Central memory CD4-positive, alpha-beta T cell (primary cell): ENCODE measurements at regions not wholly inside any gene's neighbourhood (a gene's known extent, or its start where the extent isn't known, plus 50 kb on each side); places are given as distances from the start of the nearest gene placed in this dataset.

ENCODE experiments used
- DNase-seq: peaks from one replicate; pipeline ENCODE4 v3.0.0; 2022

DNA sequence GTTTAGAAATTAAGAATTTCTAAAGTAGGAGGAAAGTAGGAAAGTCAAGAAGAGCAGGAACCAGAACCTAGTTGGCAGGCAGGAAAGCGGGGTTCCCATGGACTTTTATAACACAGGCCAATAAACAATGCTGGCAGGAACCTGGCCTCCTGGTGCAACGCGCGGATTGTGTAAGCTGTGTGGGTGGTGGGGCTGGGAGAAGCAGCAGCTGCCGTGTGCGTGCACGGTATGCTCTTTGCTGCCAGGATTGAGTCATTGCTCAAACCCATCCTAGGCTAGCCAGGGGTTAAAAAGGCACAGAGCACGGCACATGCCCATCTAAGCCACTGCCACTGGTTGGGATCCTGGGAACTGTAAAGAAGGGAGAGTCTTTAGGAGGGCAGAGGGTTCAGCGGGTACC, 209.9 kb upstream of the RGMA start:
- DNase-seq, result no peak

DNA sequence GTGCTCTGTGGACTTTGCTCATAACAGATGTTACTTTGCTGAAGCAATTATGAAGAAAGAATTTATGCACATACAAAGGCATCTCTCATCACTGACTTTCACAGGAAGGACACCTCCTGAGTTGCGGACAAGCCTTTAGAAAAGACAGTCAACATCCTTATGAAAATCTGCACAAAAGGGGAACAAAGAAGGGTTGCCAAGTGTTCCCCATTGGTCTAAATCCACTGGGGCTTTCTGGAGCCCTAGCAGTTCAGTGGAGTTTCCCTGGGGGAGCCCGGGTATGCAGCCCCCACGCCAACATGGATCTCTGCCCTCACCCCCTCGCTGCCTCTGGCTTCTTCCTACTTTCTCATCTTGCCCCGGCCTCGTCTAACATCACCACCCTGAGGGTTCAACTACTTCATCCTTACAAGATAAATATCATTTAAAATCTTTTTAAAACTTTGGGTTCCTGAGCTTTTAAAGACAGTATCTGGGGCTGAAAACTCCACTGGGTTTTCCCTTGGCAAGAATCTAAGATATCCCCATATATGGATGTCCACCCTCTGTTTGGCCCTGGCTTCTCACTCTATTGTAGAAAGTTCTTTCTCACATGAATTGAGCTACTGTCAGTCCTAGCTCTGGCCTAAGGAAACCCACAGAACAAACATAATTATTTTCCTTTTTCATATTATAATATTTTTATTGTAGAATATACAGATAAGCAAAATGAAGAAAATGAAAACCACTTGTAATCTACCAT, 207.9 kb upstream of the RGMA start:
- DNase-seq, result no peak

DNA sequence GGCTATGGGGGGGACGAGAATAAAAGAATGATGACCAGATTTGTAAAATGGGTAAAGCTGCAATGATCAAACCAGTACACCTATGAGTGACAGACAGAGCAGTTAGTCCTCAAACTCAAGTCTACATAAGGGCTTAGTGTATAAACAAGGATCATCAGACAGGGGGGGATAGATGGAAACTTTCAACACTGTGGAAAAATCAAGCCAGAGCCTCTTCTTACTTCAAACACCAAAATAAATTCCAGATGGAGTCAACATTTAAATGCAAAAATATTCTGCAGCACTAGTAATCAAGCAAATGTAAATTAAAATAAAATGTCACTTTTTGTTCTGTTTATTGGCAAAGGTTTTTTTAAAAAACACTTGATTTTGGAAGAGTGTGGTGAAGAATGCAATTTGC, 205.9 kb upstream of the RGMA start:
- DNase-seq, result no peak

DNA sequence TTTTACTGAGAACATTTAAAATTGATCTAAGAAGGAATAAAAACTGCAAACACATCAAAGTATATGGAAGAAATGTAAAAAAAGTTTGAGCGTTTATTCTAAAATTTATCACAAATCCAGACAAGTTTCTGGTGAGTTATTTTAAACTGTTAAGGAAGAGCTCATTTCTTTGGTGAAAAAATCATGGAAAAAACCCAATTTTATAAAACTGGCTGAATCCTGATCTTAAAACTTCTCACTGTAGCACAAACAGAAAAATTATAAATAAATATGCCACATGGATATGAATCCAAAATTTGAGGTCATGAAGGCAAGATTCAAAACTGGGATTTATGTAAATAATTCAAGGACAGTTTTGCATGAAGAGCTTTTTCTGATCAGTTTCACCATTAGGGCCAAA, 205.1 kb upstream of the RGMA start:
- DNase-seq, result no peak

DNA sequence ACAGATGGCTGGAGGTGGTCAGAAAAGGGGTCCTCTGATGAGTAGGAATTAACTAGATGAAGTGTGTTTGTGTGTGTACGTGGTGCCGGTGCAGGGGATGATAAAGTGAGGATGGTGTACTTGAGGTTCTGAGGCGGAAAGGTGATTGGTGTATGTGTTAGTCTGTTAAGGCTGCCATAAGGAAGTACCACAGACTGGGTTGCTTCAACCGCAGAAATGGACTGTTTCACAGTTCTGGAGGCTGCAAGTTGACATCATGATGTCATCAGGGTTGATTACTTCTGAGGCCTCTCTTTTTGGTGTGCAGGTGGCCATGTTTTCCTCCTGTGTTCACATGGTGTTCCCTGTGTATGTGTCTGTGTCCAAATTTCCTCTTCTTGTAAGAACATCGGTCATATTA, 202.4 kb upstream of the RGMA start:
- DNase-seq, result no peak

DNA sequence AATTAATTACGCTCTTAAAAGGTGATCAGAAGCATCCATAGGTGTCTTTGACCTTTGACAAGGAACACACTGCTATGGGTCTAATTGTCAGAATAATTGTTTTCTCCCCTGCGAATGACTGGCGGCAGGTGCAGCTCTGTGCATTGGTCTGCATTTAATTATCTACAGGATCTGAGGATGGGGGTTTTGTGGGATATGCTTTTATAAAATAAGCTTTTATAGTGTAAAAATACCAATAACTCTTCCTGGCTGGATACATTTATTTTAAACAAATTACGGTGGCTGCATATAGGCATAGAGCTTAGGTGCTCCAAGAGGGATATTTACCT, 201.6 kb upstream of the RGMA start:
- no peak for DNase-seq

DNA sequence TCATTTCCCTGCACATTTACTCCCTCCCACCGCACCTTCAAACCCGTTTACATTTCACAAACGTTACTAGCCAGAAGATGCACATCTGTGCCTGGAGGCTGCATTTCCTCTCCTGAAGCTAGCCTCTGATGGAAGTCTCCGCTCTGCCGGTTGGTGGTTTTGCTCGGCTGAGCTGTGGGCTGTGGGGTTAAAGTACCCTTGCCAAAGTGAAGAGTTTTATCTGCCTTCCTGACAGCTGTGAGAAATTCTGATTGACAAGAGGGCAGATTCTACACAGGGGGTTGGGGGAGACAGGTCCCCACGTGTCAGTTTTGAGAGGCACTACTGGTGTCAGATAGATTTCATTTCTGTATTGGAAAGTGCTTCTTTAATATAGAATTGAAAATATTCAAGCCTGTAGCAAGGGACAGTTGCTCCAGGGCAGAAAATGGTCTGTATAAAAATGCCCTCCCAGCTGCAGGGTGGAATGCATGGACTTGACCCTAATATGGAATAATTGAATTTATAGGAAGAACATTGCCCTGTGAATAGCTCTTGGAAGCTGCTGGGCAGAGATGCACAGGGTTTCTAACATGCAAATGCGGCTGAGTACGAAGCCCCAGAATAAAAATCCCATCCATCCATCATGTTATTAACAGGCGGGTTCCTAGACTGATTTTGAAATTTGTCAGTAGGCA, 201.1 kb upstream of the RGMA start:
- no peak for DNase-seq

DNA sequence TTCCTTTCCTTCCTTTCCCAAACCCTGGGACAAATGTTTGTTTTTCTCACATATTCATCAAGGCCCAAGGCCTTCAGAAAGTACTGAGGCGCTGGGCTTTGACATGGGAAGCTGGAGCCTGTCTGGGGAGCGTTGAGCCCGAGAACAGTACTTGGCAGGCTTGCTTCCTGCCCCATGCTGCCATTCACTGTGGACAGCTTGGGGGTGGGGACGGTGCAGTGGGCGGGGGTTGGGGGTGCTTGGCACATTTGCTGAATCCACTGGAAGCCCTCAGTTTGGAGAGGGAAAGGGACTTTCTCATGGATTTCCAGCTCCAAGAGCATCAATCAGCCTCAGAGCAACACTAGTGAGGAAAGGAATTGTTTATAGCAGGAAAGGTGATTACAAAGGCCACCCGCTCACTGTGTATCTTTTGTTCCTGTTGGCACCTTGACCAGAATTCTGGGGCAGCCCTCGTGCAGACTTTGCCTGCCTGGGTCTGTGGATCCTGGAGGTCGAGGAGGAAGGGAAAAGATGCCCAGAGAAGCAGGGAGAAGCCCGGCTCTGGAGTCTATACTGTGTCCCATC, 199.8 kb upstream of the RGMA start:
- no peak for DNase-seq

DNA sequence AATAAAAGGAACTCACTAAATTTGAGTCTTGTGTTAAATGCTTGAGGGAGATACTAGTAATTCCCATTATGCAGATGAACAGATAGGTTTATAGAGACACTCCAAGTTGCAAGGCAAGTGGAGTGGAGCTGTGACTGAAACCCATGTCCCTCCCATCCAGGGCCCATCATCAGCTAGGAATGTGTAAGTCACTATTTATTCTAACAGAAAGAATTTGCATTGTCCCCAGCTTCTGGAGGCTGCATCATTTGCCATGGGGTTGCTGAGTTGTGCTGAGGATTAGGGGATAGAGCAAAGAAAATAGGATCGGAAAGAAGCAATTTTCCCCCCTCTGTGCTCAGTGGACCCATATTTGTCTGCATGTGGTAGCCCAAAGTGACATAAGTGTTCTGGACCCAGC, 197.4 kb upstream of the RGMA start:
- DNase-seq, result no peak

DNA sequence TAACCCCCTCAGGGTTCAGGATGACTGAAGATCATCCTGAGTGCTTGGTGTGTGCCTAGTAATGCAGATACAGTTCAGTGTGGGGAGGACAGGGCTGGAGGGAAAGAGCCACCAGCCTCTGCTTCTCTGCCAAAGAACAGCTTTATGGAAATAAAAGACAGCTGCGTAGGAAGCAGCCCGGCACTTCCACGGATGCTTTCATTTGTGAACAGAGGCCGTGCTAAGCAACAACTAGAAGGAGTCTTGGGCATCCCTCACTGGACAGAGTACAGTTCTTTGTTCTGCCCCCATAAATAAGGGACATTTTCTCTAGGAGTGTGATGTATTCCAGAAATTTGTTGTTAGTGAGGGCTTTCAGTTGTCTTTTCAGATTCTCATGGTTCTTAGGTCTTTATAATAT, 194.8 kb upstream of the RGMA start:
- DNase-seq, result no peak

DNA sequence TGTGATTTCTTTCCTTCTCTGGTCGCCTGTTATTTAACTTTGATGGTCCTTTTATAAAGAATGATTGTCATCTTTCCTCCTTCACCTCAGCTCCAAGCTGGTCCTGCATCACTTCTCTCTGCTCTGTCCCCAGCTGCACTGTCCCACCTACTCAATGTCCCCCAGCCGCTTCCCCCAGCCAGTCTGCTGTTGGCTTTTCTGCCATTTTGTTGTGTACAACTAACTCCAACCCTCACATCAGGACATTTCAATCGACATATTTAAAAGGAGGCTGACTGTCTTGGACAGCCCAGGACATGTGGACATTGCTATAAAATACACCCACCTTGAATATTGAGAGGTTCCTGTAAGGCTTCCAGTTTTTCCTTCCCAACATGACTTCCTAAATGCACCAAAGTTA, 193.8 kb upstream of the RGMA start:
- no peak for DNase-seq

DNA sequence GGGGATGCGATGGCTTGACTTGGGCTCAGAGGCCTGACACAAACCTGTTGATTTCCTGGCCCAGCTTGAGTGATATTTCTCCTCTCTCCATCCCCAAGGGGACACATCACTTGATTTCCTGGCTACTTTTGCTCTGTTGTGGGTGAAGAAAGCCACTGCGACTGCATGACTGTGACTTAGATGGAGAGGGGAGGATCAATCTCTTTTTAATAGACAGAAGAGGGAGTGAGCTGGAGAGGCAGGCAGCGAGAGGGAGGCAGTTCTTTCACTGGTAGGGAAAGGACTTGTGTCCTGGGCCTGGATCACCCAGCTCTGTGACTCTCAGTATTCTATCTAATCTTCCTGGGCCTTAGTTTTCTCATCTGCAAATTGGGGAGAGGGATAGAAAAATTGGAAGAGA, 189.8 kb upstream of the RGMA start:
- no peak for DNase-seq

DNA sequence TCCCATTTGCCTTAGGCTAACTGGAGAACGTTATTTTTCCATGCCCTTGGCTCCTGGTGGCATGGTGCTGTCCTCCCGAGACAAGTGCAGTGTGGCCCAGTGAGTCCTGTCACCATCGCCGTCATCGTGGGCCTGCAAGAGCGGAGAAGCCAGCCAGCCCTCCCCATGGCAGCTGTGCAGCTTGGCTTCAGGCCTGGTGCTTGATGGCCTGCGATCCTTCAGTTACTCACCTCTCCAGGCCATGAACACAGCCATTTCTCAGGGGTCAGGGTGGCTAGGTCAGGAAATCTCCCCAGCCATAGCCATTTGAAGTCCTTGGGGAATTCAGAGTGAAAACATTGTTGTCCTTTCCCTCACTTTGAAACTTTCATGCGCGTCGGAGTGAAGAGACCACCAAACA, 189.0 kb upstream of the RGMA start:
- no peak for DNase-seq

DNA sequence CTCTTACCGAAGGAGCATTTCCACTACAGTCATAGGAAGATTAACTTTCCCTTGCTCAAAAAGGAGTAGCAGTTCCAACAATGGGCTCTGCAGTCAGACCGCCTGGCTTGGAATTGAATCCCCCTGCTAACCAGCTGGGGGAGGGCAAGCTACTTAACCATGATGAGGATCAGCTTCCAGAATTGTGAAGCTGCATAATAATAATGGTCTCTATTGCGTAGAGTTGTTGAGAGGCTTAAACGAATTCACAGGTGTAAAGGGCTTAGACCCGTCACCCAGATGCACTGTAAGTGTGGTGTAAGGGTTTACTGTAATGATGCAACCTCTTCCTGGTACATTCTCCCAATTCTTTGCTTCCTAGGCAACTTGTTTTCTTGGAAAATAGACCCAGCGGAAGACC, 185.2 kb upstream of the RGMA start:
- no peak for DNase-seq

DNA sequence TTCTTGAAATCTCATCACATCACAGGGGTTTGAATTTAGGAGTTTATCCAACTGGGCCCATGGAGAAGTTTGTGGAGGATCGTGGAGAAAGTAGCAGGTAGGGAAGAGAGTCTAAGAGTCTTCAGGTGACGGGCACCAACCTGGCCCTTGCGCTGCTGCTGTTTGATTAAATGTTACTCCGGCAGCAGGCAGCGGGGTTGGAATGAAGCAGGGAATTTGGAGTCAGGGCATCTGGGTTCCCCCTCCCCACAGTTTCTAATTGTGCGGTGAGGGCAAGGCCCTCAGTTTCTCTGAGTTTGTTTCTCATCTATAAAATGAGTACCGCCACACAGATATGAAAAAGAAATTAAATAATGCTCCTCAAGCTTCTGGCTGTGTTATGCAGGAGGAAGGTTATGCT, 182.9 kb upstream of the RGMA start:
- DNase-seq, result no peak

DNA sequence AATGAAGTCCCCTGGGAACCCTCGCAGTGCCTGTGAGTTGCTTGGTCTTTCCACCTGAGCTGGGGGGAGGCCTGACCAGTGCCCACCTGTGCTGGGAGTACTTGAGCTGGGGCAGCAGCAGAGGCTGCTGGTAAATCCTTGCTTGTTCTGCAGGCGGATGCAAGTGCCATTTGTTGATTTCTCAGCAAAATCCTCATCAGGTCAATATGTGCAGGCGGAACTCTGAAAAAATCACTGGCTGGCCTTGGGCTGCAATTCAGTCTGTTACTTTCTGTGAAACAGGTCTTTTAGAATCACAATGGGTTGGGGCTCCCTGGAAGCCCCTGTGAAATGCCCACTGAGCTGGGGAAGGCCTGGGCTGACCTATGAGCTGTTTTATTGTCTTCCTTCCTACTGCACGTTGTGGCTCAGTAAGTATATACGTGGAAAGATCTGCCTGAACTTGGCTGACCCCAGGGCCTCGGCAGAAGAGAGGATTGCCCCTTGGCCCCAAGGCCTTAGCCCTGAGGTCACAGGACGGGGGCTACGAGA, 182.0 kb upstream of the RGMA start:
- no peak for DNase-seq

DNA sequence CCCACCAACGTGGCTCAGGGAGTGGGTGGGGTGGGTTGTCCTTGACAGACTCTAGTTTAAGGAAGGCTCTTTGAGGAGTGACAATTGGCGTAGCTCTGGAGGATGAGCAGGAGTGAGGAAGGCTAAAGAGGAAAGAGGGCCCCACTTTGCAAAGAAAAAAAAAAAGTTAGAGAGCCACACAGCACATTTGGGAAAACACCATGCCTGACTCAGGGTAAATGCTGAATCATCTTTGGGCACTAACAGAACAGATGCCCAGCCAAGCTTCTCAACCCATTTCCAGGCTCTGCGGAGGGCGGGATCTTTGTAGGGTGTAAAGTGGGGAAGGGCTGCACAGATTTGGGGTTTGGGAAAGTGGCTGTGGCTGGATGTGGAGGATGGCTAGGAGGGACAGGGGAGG, 179.1 kb upstream of the RGMA start:
- DNase-seq, result no peak

DNA sequence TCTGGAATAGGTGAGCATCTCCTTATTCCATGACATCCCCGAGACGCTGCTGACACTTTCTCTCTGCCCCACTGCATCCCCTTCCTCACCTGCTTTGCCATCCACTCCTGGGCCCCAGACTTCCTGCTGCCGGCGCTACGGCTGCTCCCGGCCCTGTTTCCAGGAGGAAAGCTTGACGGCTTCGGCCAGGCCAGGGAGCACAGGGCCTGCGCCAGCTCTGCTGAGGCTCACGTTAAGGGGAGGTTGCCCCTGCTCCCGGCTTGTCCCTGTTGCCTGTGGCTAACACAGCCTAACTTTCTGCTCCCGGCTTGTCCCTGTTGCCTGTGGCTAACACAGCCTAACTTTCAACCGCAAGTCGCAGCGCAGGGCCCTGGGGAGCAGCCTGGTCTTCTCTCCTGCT, 177.3 kb upstream of the RGMA start:
- no peak for DNase-seq

DNA sequence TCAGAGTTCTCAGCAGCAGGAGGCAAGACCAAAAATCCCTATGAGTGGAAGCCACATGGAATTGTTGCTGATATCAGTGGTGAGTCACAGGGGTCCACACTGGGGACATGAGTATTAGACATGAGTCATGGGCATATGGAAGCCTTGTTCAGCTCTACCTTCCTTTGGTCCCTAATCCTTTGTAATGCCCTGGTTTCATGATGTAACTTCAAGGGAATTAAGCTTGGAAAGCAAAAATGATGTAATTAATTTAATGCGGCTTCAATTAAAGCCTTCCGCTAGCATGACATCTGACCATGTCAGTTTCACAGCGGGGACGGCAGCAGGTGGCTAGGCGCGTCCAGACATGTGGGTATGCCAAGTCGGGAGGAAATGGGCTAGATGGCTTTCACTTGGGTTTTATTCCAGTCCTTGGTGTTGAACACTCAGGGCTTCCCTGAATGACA, 176.1 kb upstream of the RGMA start:
- DNase-seq, result no peak

DNA sequence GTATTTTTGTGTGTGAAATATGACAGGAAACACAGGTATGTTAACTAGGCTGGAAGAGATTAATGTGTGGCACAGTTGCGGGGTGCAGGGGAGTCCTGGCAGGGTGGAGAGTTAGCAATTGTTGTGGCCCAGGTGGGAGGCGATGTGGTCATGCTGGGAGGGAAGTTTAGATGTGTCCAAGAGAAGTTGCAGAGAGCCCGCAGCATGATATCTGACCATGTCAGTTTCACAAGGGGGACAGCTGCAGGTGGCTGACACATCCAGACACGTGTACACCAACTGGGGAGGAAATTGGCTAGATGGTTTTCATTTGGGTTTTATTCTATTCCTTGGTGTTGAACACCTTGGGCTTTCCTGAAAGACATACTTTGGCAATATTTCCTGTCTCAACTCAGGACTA, 172.8 kb upstream of the RGMA start:
- DNase-seq, result no peak

DNA sequence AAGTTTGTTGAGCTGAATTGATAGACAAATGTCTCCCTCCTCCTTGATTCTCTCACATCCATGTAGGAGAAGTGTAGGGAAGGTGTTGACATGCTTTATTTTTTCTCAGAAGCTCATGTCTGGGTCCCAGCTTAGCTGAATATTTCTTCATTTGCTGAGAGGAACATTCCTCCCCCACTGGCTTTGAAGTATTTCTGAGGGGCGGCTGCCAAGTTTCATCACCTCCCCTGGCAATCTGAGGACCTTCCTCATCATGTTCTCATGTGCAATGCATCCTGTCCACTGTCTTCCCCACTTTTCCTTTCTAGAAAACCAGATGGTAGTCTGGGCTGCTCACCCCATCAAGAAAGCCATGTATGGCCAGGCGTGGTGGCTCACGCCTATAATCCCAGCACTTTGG, 168.9 kb upstream of the RGMA start:
- DNase-seq, result no peak

DNA sequence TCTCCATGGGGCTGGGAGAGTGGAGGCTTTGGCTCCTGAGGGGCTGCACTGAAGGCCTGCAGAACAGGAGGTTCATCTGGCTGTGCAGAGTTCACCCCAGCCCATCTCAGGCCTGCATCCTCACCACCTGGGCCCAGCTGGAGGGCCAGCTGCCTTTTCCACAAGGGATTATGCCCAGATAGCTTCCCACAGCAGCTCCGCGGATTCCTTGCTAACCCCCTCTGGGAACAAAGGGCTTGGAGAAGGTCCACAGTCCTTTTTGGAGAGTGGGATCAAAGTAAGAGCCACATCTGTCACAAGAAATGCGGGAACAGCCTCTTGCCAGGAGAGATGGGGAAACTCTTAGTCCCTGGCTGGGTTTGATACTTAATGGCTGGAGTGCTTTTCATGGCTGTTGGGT, 164.7 kb upstream of the RGMA start:
- DNase-seq, result no peak

DNA sequence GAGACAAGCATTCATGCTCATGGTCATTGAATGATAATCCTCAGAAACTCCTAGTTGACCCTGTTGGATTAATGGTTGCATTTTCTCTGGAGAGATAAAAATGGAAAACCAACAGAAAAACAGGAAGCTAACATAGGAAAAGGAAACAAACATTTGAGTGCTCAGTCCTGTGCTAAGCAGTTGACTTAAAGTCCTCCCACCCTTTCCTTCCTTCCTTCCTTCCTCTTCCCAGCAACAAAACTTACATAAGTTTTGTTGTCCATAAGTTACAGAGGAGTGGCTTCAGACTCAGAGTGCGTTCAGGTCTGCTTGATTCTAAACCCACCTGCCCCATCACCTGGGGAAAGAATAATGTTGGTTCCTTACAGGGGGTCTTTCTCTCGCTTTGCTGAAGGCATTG, 163.8 kb upstream of the RGMA start:
- no peak for DNase-seq

DNA sequence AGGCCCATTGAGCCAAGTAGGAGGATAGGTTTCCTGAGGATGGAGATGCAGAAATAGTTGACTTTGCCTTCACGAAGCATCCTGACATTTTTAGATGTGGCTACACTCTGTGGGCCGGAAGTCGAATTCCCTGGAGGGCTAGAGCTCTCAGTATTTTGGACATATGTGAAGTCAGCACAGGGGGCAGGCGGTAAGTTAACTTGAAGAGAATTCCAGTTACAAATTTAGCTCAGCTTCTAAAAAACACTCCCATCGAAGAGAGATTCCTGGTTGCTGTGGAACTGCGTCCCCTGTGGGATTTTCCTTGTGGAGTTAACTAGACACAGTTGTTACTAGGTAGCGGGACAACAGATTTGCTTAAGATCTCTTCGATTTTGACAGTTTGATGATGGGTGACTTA, 161.9 kb upstream of the RGMA start:
- DNase-seq, result no peak

DNA sequence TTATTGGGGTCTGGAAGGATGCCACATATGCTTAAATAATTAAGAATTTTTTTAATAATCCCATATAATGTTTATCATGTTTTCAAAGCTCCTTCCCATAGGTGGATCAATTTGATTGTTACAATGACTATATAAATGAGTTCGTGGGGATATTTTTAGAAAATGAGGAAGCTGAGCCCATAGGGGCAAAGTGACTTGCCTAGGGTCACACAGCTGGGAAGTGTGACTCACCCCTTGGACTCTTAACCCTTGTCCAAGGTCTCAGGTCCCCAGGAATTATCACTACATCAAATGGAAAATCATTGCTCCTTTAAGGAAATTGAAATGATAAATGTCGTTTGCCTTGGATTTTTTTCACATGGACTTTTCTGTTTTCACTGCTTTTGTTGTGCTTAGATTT, 161.2 kb upstream of the RGMA start:
- no peak for DNase-seq
